ENCODE measurements at regions not wholly inside any gene's neighbourhood (a gene's known extent, or its start where the extent isn't known, plus 50 kb on each side); places are given as distances from the start of the nearest gene placed in this dataset.

DNA sequence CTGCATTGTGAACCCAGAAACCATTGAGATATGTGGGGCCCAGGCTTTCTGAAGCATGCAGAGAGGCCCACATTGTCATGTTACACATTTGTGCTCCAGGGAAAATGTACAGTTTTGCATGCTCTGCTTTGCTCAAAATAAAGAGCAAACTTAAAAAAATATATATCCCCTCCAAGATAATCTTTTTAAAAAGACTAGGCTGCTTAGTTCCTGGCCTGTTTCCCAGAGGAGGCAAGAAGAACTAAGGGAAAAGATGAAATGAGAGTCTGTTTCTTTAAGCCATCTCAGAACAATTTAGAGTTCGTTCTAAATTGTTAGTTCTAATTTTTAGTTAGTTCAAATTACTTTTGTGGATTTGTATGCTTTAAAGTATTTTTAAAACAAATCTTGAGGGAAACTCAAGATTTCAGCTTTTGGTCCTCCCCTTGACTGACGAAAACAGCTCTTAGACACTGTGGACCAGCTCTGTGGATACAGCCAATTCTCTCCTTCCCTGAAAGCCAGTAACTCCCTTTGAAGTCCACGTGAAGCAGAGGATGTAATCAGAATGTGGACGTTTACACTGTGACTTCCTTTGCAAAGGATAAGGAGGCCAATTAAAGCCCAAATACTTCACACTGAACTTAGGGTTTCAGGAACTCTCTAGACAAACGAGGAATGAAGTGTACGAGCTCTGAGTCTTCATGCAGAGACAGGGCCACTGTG is 84.7 kb downstream of the CD164 start:
- no peak for DNase-seq (ENCODE audit: low spot score)
- H3F3A ChIP-seq (replicated peaks; ENCODE audit: low read depth) = no peaks in the 10 kb centered on the region
- no peaks in the 10 kb centered on the region for H3K79me2 ChIP-seq (replicated peaks; ENCODE audit: insufficient read depth)
- no peaks in the 10 kb centered on the region for H3K36me3 ChIP-seq (ENCODE audit: insufficient read depth)
- H3K4me3 Mint-ChIP-seq = no peak overlapping the region
- ATAC-seq = no peak
- H3K9me2 ChIP-seq (ENCODE audit: insufficient read depth) = no peaks in the 10 kb centered on the region
- peaks cover 7% of the 10 kb centered on the region for H3K27me3 Mint-ChIP-seq (ENCODE audit: insufficient read depth, low read depth, poor library complexity)
- H4K20me1 ChIP-seq (replicated peaks; ENCODE audit: insufficient read depth) = no peaks in the 10 kb centered on the region
- no peaks in the 10 kb centered on the region for H3K36me3 Mint-ChIP-seq (ENCODE audit: low read depth)
- peak overlapping the region; percentile 44; the same call in 1 of the 2 replicates for H3K4me2 ChIP-seq
- H3K27ac ChIP-seq (ENCODE audit: low read depth) = no peak overlapping the region
- no peaks in the 10 kb centered on the region; the same call in 1 of the 2 replicates for H3K4me1 ChIP-seq (ENCODE audit: insufficient read depth)
- no peak overlapping the region for H3K27ac Mint-ChIP-seq
- no peaks in the 10 kb centered on the region for H3K9me3 Mint-ChIP-seq
- peaks cover 42% of the 10 kb centered on the region for H3K4me1 Mint-ChIP-seq
- no peaks in the 10 kb centered on the region for H3K27me3 ChIP-seq (ENCODE audit: insufficient read depth)
- H2AFZ ChIP-seq = peak overlapping the region; percentile 89; the same call in 1 of the 2 replicates
- TF ChIP-seq NANOG (IDR thresholded peaks at IDR 0.05; ENCODE audit: borderline replicate concordance) (no peak), CREB1 (CRISPR knock-in tag; IDR thresholded peaks at IDR 0.05; ENCODE audit: low read depth) (no peak), ZNF331 (CRISPR knock-in tag; IDR thresholded peaks at IDR 0.05; ENCODE audit: low read depth) (no peak), ZNF114 (CRISPR knock-in tag; IDR thresholded peaks at IDR 0.05) (no peak), EZH2 (IDR thresholded peaks at IDR 0.05; ENCODE audit: low read depth, unreplicated experiment) (no peak), JUNB (IDR thresholded peaks at IDR 0.05; ENCODE audit: unreplicated experiment) (no peak), STAT1 (IDR thresholded peaks at IDR 0.05; ENCODE audit: unreplicated experiment) (no peak), EZH2phosphoT487 (IDR thresholded peaks at IDR 0.05; ENCODE audit: unreplicated experiment) (no peak), POLR2AphosphoS5 (IDR thresholded peaks at IDR 0.05; ENCODE audit: low read depth) (no peak)
- TF ChIP-seq, protein P1, sequence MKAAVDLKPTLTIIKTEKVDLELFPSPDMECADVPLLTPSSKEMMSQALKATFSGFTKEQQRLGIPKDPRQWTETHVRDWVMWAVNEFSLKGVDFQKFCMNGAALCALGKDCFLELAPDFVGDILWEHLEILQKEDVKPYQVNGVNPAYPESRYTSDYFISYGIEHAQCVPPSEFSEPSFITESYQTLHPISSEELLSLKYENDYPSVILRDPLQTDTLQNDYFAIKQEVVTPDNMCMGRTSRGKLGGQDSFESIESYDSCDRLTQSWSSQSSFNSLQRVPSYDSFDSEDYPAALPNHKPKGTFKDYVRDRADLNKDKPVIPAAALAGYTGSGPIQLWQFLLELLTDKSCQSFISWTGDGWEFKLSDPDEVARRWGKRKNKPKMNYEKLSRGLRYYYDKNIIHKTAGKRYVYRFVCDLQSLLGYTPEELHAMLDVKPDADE (IDR thresholded peaks at IDR 0.05) = no peak
- TF ChIP-seq, protein P2, sequence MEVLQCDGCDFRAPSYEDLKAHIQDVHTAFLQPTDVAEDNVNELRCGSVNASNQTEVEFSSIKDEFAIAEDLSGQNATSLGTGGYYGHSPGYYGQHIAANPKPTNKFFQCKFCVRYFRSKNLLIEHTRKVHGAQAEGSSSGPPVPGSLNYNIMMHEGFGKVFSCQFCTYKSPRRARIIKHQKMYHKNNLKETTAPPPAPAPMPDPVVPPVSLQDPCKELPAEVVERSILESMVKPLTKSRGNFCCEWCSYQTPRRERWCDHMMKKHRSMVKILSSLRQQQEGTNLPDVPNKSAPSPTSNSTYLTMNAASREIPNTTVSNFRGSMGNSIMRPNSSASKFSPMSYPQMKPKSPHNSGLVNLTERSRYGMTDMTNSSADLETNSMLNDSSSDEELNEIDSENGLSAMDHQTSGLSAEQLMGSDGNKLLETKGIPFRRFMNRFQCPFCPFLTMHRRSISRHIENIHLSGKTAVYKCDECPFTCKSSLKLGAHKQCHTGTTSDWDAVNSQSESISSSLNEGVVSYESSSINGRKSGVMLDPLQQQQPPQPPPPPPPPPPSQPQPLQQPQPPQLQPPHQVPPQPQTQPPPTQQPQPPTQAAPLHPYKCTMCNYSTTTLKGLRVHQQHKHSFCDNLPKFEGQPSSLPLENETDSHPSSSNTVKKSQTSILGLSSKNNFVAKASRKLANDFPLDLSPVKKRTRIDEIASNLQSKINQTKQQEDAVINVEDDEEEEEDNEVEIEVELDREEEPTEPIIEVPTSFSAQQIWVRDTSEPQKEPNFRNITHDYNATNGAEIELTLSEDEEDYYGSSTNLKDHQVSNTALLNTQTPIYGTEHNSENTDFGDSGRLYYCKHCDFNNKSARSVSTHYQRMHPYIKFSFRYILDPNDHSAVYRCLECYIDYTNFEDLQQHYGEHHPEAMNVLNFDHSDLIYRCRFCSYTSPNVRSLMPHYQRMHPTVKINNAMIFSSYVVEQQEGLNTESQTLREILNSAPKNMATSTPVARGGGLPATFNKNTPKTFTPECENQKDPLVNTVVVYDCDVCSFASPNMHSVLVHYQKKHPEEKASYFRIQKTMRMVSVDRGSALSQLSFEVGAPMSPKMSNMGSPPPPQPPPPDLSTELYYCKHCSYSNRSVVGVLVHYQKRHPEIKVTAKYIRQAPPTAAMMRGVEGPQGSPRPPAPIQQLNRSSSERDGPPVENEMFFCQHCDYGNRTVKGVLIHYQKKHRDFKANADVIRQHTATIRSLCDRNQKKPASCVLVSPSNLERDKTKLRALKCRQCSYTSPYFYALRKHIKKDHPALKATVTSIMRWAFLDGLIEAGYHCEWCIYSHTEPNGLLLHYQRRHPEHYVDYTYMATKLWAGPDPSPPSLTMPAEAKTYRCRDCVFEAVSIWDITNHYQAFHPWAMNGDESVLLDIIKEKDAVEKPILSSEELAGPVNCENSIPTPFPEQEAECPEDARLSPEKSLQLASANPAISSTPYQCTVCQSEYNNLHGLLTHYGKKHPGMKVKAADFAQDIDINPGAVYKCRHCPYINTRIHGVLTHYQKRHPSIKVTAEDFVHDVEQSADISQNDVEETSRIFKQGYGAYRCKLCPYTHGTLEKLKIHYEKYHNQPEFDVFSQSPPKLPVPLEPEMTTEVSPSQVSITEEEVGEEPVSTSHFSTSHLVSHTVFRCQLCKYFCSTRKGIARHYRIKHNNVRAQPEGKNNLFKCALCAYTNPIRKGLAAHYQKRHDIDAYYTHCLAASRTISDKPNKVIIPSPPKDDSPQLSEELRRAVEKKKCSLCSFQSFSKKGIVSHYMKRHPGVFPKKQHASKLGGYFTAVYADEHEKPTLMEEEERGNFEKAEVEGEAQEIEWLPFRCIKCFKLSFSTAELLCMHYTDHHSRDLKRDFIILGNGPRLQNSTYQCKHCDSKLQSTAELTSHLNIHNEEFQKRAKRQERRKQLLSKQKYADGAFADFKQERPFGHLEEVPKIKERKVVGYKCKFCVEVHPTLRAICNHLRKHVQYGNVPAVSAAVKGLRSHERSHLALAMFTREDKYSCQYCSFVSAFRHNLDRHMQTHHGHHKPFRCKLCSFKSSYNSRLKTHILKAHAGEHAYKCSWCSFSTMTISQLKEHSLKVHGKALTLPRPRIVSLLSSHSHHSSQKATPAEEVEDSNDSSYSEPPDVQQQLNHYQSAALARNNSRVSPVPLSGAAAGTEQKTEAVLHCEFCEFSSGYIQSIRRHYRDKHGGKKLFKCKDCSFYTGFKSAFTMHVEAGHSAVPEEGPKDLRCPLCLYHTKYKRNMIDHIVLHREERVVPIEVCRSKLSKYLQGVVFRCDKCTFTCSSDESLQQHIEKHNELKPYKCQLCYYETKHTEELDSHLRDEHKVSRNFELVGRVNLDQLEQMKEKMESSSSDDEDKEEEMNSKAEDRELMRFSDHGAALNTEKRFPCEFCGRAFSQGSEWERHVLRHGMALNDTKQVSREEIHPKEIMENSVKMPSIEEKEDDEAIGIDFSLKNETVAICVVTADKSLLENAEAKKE (CRISPR knock-in tag; IDR thresholded peaks at IDR 0.05) = no peak
- TF ChIP-seq, protein P3, sequence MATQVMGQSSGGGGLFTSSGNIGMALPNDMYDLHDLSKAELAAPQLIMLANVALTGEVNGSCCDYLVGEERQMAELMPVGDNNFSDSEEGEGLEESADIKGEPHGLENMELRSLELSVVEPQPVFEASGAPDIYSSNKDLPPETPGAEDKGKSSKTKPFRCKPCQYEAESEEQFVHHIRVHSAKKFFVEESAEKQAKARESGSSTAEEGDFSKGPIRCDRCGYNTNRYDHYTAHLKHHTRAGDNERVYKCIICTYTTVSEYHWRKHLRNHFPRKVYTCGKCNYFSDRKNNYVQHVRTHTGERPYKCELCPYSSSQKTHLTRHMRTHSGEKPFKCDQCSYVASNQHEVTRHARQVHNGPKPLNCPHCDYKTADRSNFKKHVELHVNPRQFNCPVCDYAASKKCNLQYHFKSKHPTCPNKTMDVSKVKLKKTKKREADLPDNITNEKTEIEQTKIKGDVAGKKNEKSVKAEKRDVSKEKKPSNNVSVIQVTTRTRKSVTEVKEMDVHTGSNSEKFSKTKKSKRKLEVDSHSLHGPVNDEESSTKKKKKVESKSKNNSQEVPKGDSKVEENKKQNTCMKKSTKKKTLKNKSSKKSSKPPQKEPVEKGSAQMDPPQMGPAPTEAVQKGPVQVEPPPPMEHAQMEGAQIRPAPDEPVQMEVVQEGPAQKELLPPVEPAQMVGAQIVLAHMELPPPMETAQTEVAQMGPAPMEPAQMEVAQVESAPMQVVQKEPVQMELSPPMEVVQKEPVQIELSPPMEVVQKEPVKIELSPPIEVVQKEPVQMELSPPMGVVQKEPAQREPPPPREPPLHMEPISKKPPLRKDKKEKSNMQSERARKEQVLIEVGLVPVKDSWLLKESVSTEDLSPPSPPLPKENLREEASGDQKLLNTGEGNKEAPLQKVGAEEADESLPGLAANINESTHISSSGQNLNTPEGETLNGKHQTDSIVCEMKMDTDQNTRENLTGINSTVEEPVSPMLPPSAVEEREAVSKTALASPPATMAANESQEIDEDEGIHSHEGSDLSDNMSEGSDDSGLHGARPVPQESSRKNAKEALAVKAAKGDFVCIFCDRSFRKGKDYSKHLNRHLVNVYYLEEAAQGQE (IDR thresholded peaks at IDR 0.05; ENCODE audit: unreplicated experiment) = no peak
- TF ChIP-seq, protein P4, sequence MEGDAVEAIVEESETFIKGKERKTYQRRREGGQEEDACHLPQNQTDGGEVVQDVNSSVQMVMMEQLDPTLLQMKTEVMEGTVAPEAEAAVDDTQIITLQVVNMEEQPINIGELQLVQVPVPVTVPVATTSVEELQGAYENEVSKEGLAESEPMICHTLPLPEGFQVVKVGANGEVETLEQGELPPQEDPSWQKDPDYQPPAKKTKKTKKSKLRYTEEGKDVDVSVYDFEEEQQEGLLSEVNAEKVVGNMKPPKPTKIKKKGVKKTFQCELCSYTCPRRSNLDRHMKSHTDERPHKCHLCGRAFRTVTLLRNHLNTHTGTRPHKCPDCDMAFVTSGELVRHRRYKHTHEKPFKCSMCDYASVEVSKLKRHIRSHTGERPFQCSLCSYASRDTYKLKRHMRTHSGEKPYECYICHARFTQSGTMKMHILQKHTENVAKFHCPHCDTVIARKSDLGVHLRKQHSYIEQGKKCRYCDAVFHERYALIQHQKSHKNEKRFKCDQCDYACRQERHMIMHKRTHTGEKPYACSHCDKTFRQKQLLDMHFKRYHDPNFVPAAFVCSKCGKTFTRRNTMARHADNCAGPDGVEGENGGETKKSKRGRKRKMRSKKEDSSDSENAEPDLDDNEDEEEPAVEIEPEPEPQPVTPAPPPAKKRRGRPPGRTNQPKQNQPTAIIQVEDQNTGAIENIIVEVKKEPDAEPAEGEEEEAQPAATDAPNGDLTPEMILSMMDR (conservative IDR thresholded peaks at IDR 0.05; ENCODE audit: low read depth in 2 of 2) = no peak
- no peak overlapping the region for H3K4me3 ChIP-seq
